Heart right ventricle (tissue), 16 donors: ENCODE measurements at regions not wholly inside any gene's neighbourhood (a gene's known extent, or its start where the extent isn't known, plus 50 kb on each side); places are given as distances from the start of the nearest gene placed in this dataset.
"Not testable (repeated sequence)": the region's sequence is repeated elsewhere in the genome, so short reads cannot be mapped to it uniquely, and the experiment has no call there.

Experiments
- ATAC-seq, 8 donors: fragments of 200-7000 bp; cut with Tn5 transposase; one replicate each; pipeline ENCODE4 v1.9.1; 2020; ENCODE audit warnings: mild to moderate bottlenecking in 8 of 8, moderate library complexity in 8 of 8, moderate number of reproducible peaks in 1 of 8
- DNase-seq, 2 donors: peaks; one replicate each; pipeline ENCODE4 v3.0.0-alpha.2; 2020
- H3K27ac ChIP-seq, 10 donors: fragments of 200-600 bp; sonication (generic) in 2 of 10; one replicate each; pipeline versions ENCODE4 v1.5.0 to v1.8.0; 2020 to 2022; ENCODE audit warnings: mild to moderate bottlenecking in 3 of 10
- H3K27me3 ChIP-seq, 7 donors: fragments of 200-600 bp; one replicate each; pipeline ENCODE4 v1.8.0; 2021 to 2022; ENCODE audit warnings: mild to moderate bottlenecking in 2 of 7
- H3K36me3 ChIP-seq, 9 donors: fragments of 200-600 bp; sonication (generic) in 1 of 9; one replicate each; pipeline versions ENCODE4 v1.5.0 to v1.8.0; 2020 to 2022; ENCODE audit warnings: mild to moderate bottlenecking in 2 of 9
- H3K4me1 ChIP-seq, 9 donors: fragments of 200-600 bp; sonication (generic) in 1 of 9; one replicate each; pipeline versions ENCODE4 v1.5.0 to v1.8.0; 2020 to 2022; ENCODE audit warnings: mild to moderate bottlenecking in 4 of 9
- H3K4me3 ChIP-seq, 10 donors: fragments of 200-600 bp; sonication (generic) in 2 of 10; one replicate each; pipeline versions ENCODE4 v1.5.0 to v1.8.0; 2020 to 2022; ENCODE audit warnings: mild to moderate bottlenecking in 7 of 10, moderate library complexity in 2 of 10
- H3K9me3 ChIP-seq, 11 donors: fragments of 200-600 bp in 10 of 11; sonication (generic) in 2 of 11; one replicate each; pipeline versions ENCODE4 v1.5.0 to v1.8.0; 2013 to 2022; ENCODE audit warnings: mild to moderate bottlenecking in 2 of 11, control low read depth in 1 of 11, moderate library complexity in 1 of 11
- WGBS, 2 donors: extraction: QIAGEN DNeasy Blood & Tissue Kit; methylation state at CpG; one replicate each; pipeline ENCODE4 v1.1.7; 2013; ENCODE audit warnings: inconsistent platforms in 1 of 2; 5-methylcytosine and 5-hydroxymethylcytosine counted together
- intact Hi-C, 10 donors: fragments of 100-400 bp; cut with DNase I; formaldehyde crosslinking; loops; one replicate each; pipeline versions ENCODE4 v1.11.1 to v1.14.2; 2022
- TF ChIP-seq, protein P1 (sequence below), 9 donors: fragments of 200-600 bp; sonication (generic) in 2 of 9; IDR thresholded peaks; one replicate each; pipeline versions ENCODE4 v1.5.0 to v1.8.0; 2021 to 2022; ENCODE audit warnings: antibody characterized with exemption in 9 of 9, mild to moderate bottlenecking in 5 of 9, moderate library complexity in 1 of 9
- donor health status: Arrhythmogenic right ventricular cardiomyopathy.
- donor health status: ischemic (EF 13 %, LVEDD 7.1; RV severe dilation, severe dysfunction).
- donor health status: healthy with polysubstance abuse.
- donor health status: DM: no; HTN: yes; CAD: no.
- donor health status: DM: no; HTN: no; CAD: no.
- donor health status: ischemic (EF 25% LVEDD 6.9; RV normal size, moderate dysfunction).
- donor health status: ischemic (EF 25% LVEDD 5.7; RV mildly dilated, moderate dysfunction).
- donor health status: healthy.
- donor health status: DM: yes; HTN: yes; CAD: no.
- donor health status: Ischemic cardiomyopathy.
- donor health status: ischemic (EF 35%, LVEDD 5.7; RV mildly dilated, moderate dysfunction).
- donor health status: nonischemic (EF 11% LVEDD 7.7; RV severe dilation, severe dysfunction).
- donor health status: DM: yes; HTN: yes; CAD: no.
- donor health status: PGD.
- donor health status: ischemic (EF 29% LVEDD 5.4; RV normal size, mild dysfunction).
- donor health status: nonischemic (EF 23%, LVEDD 6.1; RV moderate dilation, normal function).

DNA sequence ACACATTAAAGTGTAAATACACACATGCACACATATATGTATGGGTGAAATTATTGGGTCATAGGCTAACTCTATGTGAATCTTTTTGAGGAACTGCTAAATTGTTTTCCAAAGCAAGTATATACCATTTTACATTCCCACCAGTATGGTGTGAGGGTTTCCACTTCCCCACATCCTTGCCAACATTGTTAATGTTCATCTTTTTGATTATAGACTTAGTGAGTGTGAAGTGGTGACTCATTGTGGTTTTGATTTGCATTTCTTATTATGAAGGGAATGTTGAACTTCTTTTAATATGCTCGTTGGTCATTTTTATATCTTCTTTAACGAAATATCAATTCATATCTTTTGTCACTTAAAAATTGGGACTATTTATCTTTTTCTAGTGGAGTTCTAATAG is 181.8 kb upstream of the GCFC2 start:
- peaks cover 0 to 6% (median 0%) of the 10 kb centered on the region in 7 donors for H3K27me3 ChIP-seq
- intact Hi-C loops = no loop called here
- H3K9me3 ChIP-seq = no peaks in the 10 kb centered on the region
- ATAC-seq (no peak), DNase-seq (no peak)
- WGBS, 2 donors = 71% methylated on average over 2 of the region's 2 CpGs
- TF ChIP-seq, protein P1, sequence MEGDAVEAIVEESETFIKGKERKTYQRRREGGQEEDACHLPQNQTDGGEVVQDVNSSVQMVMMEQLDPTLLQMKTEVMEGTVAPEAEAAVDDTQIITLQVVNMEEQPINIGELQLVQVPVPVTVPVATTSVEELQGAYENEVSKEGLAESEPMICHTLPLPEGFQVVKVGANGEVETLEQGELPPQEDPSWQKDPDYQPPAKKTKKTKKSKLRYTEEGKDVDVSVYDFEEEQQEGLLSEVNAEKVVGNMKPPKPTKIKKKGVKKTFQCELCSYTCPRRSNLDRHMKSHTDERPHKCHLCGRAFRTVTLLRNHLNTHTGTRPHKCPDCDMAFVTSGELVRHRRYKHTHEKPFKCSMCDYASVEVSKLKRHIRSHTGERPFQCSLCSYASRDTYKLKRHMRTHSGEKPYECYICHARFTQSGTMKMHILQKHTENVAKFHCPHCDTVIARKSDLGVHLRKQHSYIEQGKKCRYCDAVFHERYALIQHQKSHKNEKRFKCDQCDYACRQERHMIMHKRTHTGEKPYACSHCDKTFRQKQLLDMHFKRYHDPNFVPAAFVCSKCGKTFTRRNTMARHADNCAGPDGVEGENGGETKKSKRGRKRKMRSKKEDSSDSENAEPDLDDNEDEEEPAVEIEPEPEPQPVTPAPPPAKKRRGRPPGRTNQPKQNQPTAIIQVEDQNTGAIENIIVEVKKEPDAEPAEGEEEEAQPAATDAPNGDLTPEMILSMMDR (IDR thresholded peaks at IDR 0.05) = no peak
- no peaks in the 10 kb centered on the region for H3K4me1 ChIP-seq
- H3K4me3 ChIP-seq = no peak overlapping the region
- no peaks in the 10 kb centered on the region for H3K36me3 ChIP-seq
- H3K27ac ChIP-seq = no peak overlapping the region

DNA sequence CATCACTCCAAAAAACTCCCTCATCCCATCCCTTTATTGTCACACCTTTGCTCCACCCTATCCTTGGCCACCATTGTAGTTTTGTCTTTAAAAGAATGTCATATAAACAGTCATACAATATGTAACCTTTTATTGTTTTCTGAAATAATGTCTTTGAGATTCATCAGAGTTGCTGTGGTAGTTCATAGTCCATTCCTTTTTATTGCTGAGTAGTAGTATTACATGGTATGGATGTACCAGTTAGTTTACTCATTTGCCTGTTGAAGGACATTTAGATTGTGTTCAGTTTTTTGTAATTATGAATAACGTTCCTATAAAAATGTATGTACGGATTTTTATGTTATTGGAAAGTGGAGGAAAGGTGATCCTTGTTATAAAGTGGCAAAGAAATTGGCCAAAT is 171.8 kb upstream of the GCFC2 start:
- Histone ChIP-seq H3K4me3 (no peak overlapping the region), H3K9me3 (no peaks in the 10 kb centered on the region), H3K4me1 (no peaks in the 10 kb centered on the region), H3K27ac (no peak overlapping the region), H3K36me3 (no peaks in the 10 kb centered on the region), H3K27me3 (no peaks in the 10 kb centered on the region)
- DNase-seq (no peak), ATAC-seq (no peak)
- 73 to 84% methylated on average over 2 of the region's 2 CpGs for whole genome bisulfite sequencing, 2 donors
- TF ChIP-seq, protein P1 (IDR thresholded peaks at IDR 0.05) = no peak
- intact Hi-C loops = no loop called here

DNA sequence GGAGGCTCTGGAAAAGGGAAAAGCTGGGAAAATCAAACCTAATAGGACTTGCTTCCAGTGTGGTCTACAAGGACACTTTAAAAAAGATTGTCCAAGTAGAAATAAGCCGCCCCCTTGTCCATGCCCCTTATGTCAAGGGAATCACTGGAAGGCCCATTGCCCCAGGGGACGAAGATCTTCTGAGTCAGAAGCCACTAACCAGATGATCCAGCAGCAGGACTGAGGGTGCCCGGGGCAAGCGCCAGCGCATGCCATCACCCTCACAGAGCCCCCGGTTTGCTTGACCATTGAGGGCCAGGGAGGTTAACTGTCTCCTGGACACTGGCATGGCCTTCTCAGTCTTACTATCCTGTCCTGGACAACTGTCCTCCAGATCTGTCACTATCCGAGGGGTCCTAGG is 164.9 kb upstream of the GCFC2 start:
- ATAC-seq, H3K27ac ChIP-seq, intact Hi-C loops, H3K27me3 ChIP-seq, H3K9me3 ChIP-seq, H3K4me1 ChIP-seq, H3K4me3 ChIP-seq, H3K36me3 ChIP-seq, DNase-seq: not testable (repeated sequence)
- 85 to 90% methylated on average over 7 of the region's 7 CpGs for WGBS, 2 donors

DNA sequence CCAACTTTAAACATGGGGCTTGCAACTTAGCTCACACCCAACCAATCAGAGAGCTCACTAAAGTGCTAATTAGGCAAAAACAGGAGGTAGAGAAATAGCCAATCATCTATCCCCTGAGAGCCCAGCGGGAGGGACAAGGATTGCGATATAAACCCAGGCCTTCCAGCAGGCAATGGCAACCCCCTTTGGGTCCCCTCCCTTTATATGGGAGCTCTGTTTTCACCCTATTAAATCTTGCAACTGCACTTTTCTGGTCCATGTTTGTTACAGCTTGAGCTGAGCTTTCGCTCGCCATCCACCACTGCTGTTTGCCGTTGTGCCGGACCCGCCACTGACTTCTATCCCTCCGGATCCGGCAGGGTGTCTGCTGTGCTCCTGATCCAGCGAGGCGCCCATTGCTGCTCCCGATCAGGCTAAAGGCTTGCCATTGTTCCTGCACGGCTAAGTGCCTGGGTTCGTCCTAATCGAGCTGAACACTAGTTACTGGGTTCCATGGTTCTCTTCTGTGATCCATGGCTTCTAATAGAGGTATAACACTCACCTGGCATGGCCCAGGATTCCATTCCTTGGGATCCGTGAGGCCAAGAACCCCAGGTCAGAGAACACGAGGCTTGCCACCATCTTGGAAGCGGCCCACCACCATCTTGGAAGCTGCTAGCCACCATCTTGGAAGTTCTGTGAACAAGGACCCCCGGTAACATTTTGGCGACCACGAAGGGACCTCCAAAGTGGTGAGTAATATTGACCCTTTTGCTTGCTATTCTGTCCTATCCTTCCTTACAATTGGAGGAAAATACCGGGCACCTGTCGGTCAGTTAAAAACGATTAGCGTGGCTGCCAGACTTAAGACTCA is 161.3 kb upstream of the GCFC2 start:
- H3K36me3 ChIP-seq, ATAC-seq, H3K9me3 ChIP-seq, H3K27ac ChIP-seq, H3K27me3 ChIP-seq, H3K4me1 ChIP-seq, intact Hi-C loops, H3K4me3 ChIP-seq, DNase-seq: not testable (repeated sequence)
- WGBS, 2 donors = 92 to 94% methylated on average over 25 of the region's 25 CpGs

DNA sequence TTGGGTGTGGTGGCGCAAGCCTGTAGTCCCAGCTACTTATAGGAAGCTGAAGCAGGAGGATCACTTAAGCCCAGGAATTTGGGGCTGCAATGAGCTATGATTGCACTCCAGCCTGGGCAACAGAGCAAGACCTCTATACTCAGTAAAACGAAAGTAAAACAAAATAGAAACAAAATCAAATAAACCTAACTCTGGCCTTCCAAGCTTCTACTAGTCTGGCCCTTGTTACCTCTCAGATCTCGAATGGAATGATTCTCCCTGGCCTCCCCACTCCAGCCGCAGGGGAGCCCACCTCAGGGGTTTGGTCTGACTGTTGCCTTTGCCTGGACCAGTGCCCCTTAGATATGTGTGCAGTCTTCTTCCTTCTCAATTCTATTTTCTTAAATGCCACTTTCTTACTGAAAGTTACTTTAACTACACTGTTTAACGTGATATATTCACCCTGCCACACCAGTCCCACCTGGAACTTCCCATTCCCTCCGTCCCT is 160.0 kb upstream of the GCFC2 start:
- ATAC-seq (no peak), DNase-seq (no peak)
- no peak overlapping the region for H3K27ac ChIP-seq
- TF ChIP-seq, protein P1 (IDR thresholded peaks at IDR 0.05) = no peak
- 66 to 67% methylated on average over 6 of the region's 6 CpGs for WGBS, 2 donors
- no peak overlapping the region for H3K4me3 ChIP-seq
- H3K36me3 ChIP-seq = no peaks in the 10 kb centered on the region
- intact Hi-C loops = no loop called here
- H3K27me3 ChIP-seq = peaks cover 0 to 3% (median 0%) of the 10 kb centered on the region in 7 donors
- no peaks in the 10 kb centered on the region for H3K9me3 ChIP-seq
- H3K4me1 ChIP-seq = no peaks in the 10 kb centered on the region
